ENCODE measurements at regions not wholly inside any gene's neighbourhood (a gene's known extent, or its start where the extent isn't known, plus 50 kb on each side); places are given as distances from the start of the nearest gene placed in this dataset.
A peak's percentile ranks its signal among the peaks of the same experiment; 100 is the strongest.

GRCh38 chr2:236976266-236977062 is 109.2 kb upstream of the COPS8 start:
- H3K27ac ChIP-seq (ENCODE audit: extremely low read length, insufficient read depth, low read length), result peak overlapping the region; percentile 34
- intact Hi-C loops (cut with micrococcal nuclease; ENCODE audit: unreplicated experiment), result no loop called here
- peak overlapping the region; percentile 27; the same call in 1 of the 2 replicates for H3K9ac ChIP-seq (ENCODE audit: insufficient read depth, low read depth, low read length)
- ATAC-seq, result peak; percentile 10
- H3K27me3 ChIP-seq (ENCODE audit: control insufficient read depth in 1 of 2, insufficient read depth in 2 of 2, low read length in 2 of 2), result peaks cover 0 to 6% of the 10 kb centered on the region in 2 experiments; a peak in 2 of 5 replicates
- no peaks in the 10 kb centered on the region for H3K9me3 ChIP-seq (ENCODE audit: low read length)
- H3K4me2 ChIP-seq (ENCODE audit: low read depth, low read length), result peak overlapping the region; percentile 61
- FAIRE-seq, result no peak
- peaks cover 76% of the 10 kb centered on the region for H3K4me1 ChIP-seq (ENCODE audit: insufficient read depth, low read length)
- no peaks in the 10 kb centered on the region for H3K79me2 ChIP-seq (ENCODE audit: insufficient read depth, low read length)
- BruUV-seq (replicated peaks), result no TSS peak
- DNase-seq (ENCODE audit: low spot score), result no peak
- in situ Hi-C loops (cut with HindIII; ENCODE audit: extremely low pct_ligation_motif_present, low pct_unique_long_range_greater_than_20kb), result no loop called here
- H2AFZ ChIP-seq (ENCODE audit: low read length), result no peak overlapping the region
- H3K4me3 ChIP-seq (replicated peaks in 1 of 3; ENCODE audit: insufficient read depth in 1 of 3, low read depth in 2 of 3, low read length in 3 of 3), result peak overlapping the region in 1 of 3 experiments; percentile 31; a peak in 3 of 6 replicates
- WGBS (ENCODE audit: low lambda C conversion rate), result 14% methylated on average over 8 of the region's 8 CpGs
- H4K20me1 ChIP-seq (ENCODE audit: insufficient read depth, low read length), result no peaks in the 10 kb centered on the region
- ChIA-PET CTCF (ENCODE audit: low intra/inter-chr PET ratio, low total read pairs) (no interaction called here), POLR2A (no interaction called here)
- H3K36me3 ChIP-seq (replicated peaks in 1 of 2; ENCODE audit: control insufficient read depth in 1 of 2, insufficient read depth in 2 of 2, low read length in 2 of 2), result no peaks in the 10 kb centered on the region
- peak in 1 of 2 experiments; percentile 26; a peak in 1 of 4 replicates for TF ChIP-seq EP300 (IDR thresholded peaks at IDR 0.05; ENCODE audit: low read depth in 2 of 2, low read length in 2 of 2)
- TF ChIP-seq EP300 (CRISPR knock-in tag; IDR thresholded peaks at IDR 0.05; ENCODE audit: borderline replicate concordance), result no peak
- no peak for TF ChIP-seq TP53 (CRISPR knock-in tag; conservative IDR thresholded peaks at IDR 0.05)
- peak; percentile 62; the same call in 1 of the 2 replicates for TF ChIP-seq ZFX (CRISPR knock-in tag; IDR thresholded peaks at IDR 0.05; ENCODE audit: low read depth)
- TF ChIP-seq PAX8 (CRISPR knock-in tag; IDR thresholded peaks at IDR 0.05; ENCODE audit: borderline replicate concordance), result no peak
- TF ChIP-seq CEBPB (IDR thresholded peaks at IDR 0.05; ENCODE audit: borderline replicate concordance, low read depth, low read length), result peak; percentile 68; the same call in 1 of the 2 replicates
- no peak for TF ChIP-seq ELF3 (CRISPR knock-in tag; IDR thresholded peaks at IDR 0.05)
- 0 out of 2 replicates have a peak, but pooled peaks have one; percentile 18 for TF ChIP-seq ZMYM3 (CRISPR knock-in tag; IDR thresholded peaks at IDR 0.05)
- TF ChIP-seq ZNF749 (CRISPR knock-in tag; IDR thresholded peaks at IDR 0.05; ENCODE audit: borderline replicate concordance), result no peak
- no peak for TF ChIP-seq RFX3 (CRISPR knock-in tag; IDR thresholded peaks at IDR 0.05)
- 0 out of 2 replicates have a peak, but pooled peaks have one; percentile 31 for TF ChIP-seq PAXIP1 (CRISPR knock-in tag; conservative IDR thresholded peaks at IDR 0.05)
- 0 out of 2 replicates have a peak, but pooled peaks have one; percentile 24 for TF ChIP-seq ZNF501 (CRISPR knock-in tag; IDR thresholded peaks at IDR 0.05)
- TF ChIP-seq YEATS2 (CRISPR knock-in tag; IDR thresholded peaks at IDR 0.05; ENCODE audit: borderline replicate concordance), result no peak
- TF ChIP-seq SALL1 (CRISPR knock-in tag; IDR thresholded peaks at IDR 0.05), result peak; percentile 45; the same call in 1 of the 2 replicates
- TF ChIP-seq NKX3-1 (CRISPR knock-in tag; IDR thresholded peaks at IDR 0.05), result no peak

Measured in HepG2 (cell line).